ENCODE measurements at regions not wholly inside any gene's neighbourhood (a gene's known extent, or its start where the extent isn't known, plus 50 kb on each side); places are given as distances from the start of the nearest gene placed in this dataset.

- no peak for DNase-seq (ENCODE audit: low read depth)
Measured at GRCh38 chr4:38565271-38566199, 98.5 kb upstream of the KLF3 start.

- no peak for DNase-seq (ENCODE audit: low read depth)
Measured at GRCh38 chr4:38566806-38567398, 97.1 kb upstream of the KLF3 start.

GRCh38 chr4:38567457-38567856 lies 96.5 kb upstream of the KLF3 start:
- no peak for DNase-seq (ENCODE audit: low read depth)

- DNase-seq (ENCODE audit: low read depth): no peak
Measured at GRCh38 chr4:38568768-38569167, 95.2 kb upstream of the KLF3 start.

- DNase-seq (ENCODE audit: low read depth): no peak
Measured at GRCh38 chr4:38570647-38571276, 93.2 kb upstream of the KLF3 start.

- DNase-seq (ENCODE audit: low read depth): no peak
Measured at GRCh38 chr4:38572793-38573192, 91.2 kb upstream of the KLF3 start.

- DNase-seq (ENCODE audit: low read depth): no peak
Measured at GRCh38 chr4:38574559-38575333, 89.3 kb upstream of the KLF3 start.

- DNase-seq (ENCODE audit: low read depth): no peak
Measured at GRCh38 chr4:38576767-38577166, 87.2 kb upstream of the KLF3 start.

GRCh38 chr4:38577462-38577861 lies 86.5 kb upstream of the KLF3 start:
- no peak for DNase-seq (ENCODE audit: low read depth)

- no peak for DNase-seq (ENCODE audit: low read depth)
Measured at GRCh38 chr4:38581426-38582106, 82.4 kb upstream of the KLF3 start.

- no peak for DNase-seq (ENCODE audit: low read depth)
Measured at GRCh38 chr4:38582445-38582844, 81.6 kb upstream of the KLF3 start.

- DNase-seq (ENCODE audit: low read depth): no peak
Measured at GRCh38 chr4:38582889-38583470, 81.0 kb upstream of the KLF3 start.

- DNase-seq (ENCODE audit: low read depth): no peak
Measured at GRCh38 chr4:38585871-38586270, 78.1 kb upstream of the KLF3 start.

GRCh38 chr4:38587106-38587505 lies 76.9 kb upstream of the KLF3 start:
- DNase-seq (ENCODE audit: low read depth): no peak

- DNase-seq (ENCODE audit: low read depth): no peak
Measured at GRCh38 chr4:38590046-38590445, 74.0 kb upstream of the KLF3 start.

GRCh38 chr4:38591617-38592337 lies 72.2 kb upstream of the KLF3 start:
- DNase-seq (ENCODE audit: low read depth): no peak

GRCh38 chr4:38598489-38598888 lies 65.5 kb upstream of the KLF3 start:
- no peak for DNase-seq (ENCODE audit: low read depth)

GRCh38 chr4:38600575-38600974 lies 63.4 kb upstream of the KLF3 start:
- DNase-seq (ENCODE audit: low read depth): no peak

- no peak for DNase-seq (ENCODE audit: low read depth)
Measured at GRCh38 chr4:38601244-38601915, 62.6 kb upstream of the KLF3 start.

- DNase-seq (ENCODE audit: low read depth): no peak
Measured at GRCh38 chr4:38601916-38602291, 62.1 kb upstream of the KLF3 start.

All from stimulated activated CD8-positive, alpha-beta memory T cell treated with anti-CD3 and anti-CD28 coated beads, Interleukin-12 subunit alpha, Interleukin-12 subunit beta, amount 100 ng/mL, for 1 hour (primary cell).